ENCODE measurements at regions not wholly inside any gene's neighbourhood (a gene's known extent, or its start where the extent isn't known, plus 50 kb on each side); places are given as distances from the start of the nearest gene placed in this dataset.

- Histone ChIP-seq H3K36me3 (no peaks in the 10 kb centered on the region), H3K4me3 (no peak overlapping the region), H3K27ac (no peak overlapping the region), H3K4me1 (no peaks in the 10 kb centered on the region), H3K9me3 (no peaks in the 10 kb centered on the region), H3K27me3 (ENCODE audit: low read depth) (peaks cover 3% of the 10 kb centered on the region)
- DNase-seq (no peak), ATAC-seq (no peak)
- intact Hi-C loops (cut with DNase I), result no loop called here
- TF ChIP-seq CTCF (IDR thresholded peaks at IDR 0.05), result no peak
Measured at GRCh38 chr17:12512694-12513355, 152.9 kb upstream of the MYOCD start.

- intact Hi-C loops (cut with DNase I), result no loop called here
- no peaks in the 10 kb centered on the region for H3K4me1 ChIP-seq
- H3K27ac ChIP-seq, result no peak overlapping the region
- peaks cover 3% of the 10 kb centered on the region for H3K27me3 ChIP-seq (ENCODE audit: low read depth)
- ATAC-seq (no peak), DNase-seq (no peak)
- H3K36me3 ChIP-seq, result no peaks in the 10 kb centered on the region
- no peak overlapping the region for H3K4me3 ChIP-seq
- TF ChIP-seq CTCF (IDR thresholded peaks at IDR 0.05), result no peak
- no peaks in the 10 kb centered on the region for H3K9me3 ChIP-seq
Measured at GRCh38 chr17:12514596-12514995, 151.1 kb upstream of the MYOCD start.

- no peaks in the 10 kb centered on the region for H3K36me3 ChIP-seq
- no peak for DNase-seq
- TF ChIP-seq CTCF (IDR thresholded peaks at IDR 0.05), result no peak
- H3K4me1 ChIP-seq, result no peaks in the 10 kb centered on the region
- no peak for ATAC-seq
- H3K9me3 ChIP-seq, result no peaks in the 10 kb centered on the region
- no peak overlapping the region for H3K27ac ChIP-seq
- intact Hi-C loops (cut with DNase I), result no loop called here
- H3K4me3 ChIP-seq, result no peak overlapping the region
- no peaks in the 10 kb centered on the region for H3K27me3 ChIP-seq (ENCODE audit: low read depth)
Measured at GRCh38 chr17:12519956-12520594, 145.6 kb upstream of the MYOCD start.

GRCh38 chr17:12521416-12521815, 144.3 kb upstream of the MYOCD start:
- H3K4me1 ChIP-seq, result no peaks in the 10 kb centered on the region
- no peaks in the 10 kb centered on the region for H3K36me3 ChIP-seq
- H3K27ac ChIP-seq, result no peak overlapping the region
- no peaks in the 10 kb centered on the region for H3K27me3 ChIP-seq (ENCODE audit: low read depth)
- no peak for TF ChIP-seq CTCF (IDR thresholded peaks at IDR 0.05)
- ATAC-seq (no peak), DNase-seq (no peak)
- no peak overlapping the region for H3K4me3 ChIP-seq
- intact Hi-C loops (cut with DNase I), result no loop called here
- no peaks in the 10 kb centered on the region for H3K9me3 ChIP-seq

GRCh38 chr17:12522336-12522735, 143.4 kb upstream of the MYOCD start:
- ATAC-seq (no peak), DNase-seq (no peak)
- TF ChIP-seq CTCF (IDR thresholded peaks at IDR 0.05), result no peak
- H3K4me1 ChIP-seq, result no peaks in the 10 kb centered on the region
- no peak overlapping the region for H3K27ac ChIP-seq
- intact Hi-C loops (cut with DNase I), result no loop called here
- no peak overlapping the region for H3K4me3 ChIP-seq
- H3K27me3 ChIP-seq (ENCODE audit: low read depth), result no peaks in the 10 kb centered on the region
- no peaks in the 10 kb centered on the region for H3K9me3 ChIP-seq
- H3K36me3 ChIP-seq, result no peaks in the 10 kb centered on the region

Measured in lower lobe of right lung (tissue), 2 donors.